ENCODE measurements at regions not wholly inside any gene's neighbourhood (a gene's known extent, or its start where the extent isn't known, plus 50 kb on each side); places are given as distances from the start of the nearest gene placed in this dataset.

- no peak for TF ChIP-seq CTCF (conservative IDR thresholded peaks at IDR 0.05; ENCODE audit: low read length)
- TF ChIP-seq EZH2phosphoT487 (IDR thresholded peaks at IDR 0.05; ENCODE audit: borderline replicate concordance): no peak
Measured at GRCh38 chr10:61839916-61840315, 61.6 kb upstream of the ARID5B start.
